ENCODE measurements at regions not wholly inside any gene's neighbourhood (a gene's known extent, or its start where the extent isn't known, plus 50 kb on each side); places are given as distances from the start of the nearest gene placed in this dataset.

GRCh38 chr11:22516111-22516510 is 109.5 kb downstream of the FANCF start:
- H3K79me2 ChIP-seq (ENCODE audit: control insufficient read depth in 1 of 2, insufficient read depth in 2 of 2, low read length in 2 of 2) = no peaks in the 10 kb centered on the region
- no peak overlapping the region for H2BK120ac ChIP-seq (replicated peaks; ENCODE audit: low read depth, low read length)
- POLR2A ChIA-PET (ENCODE audit: partially characterized antibody) = no interaction called here
- no peak overlapping the region for H3K56ac ChIP-seq (replicated peaks; ENCODE audit: insufficient read length, low read depth, low read length)
- no peak overlapping the region for H3K4ac ChIP-seq (replicated peaks; ENCODE audit: insufficient read length, low read depth, low read length)
- no peaks in the 10 kb centered on the region for H3K79me1 ChIP-seq (ENCODE audit: low read depth, low read length)
- TF ChIP-seq SIRT6 (IDR thresholded peaks at IDR 0.05; ENCODE audit: low read length) = no peak
- no peak for TF ChIP-seq POU5F1 (IDR thresholded peaks at IDR 0.05; ENCODE audit: low read depth, low read length)
- no peak for TF ChIP-seq BACH1 (IDR thresholded peaks at IDR 0.05; ENCODE audit: low read length)
- TF ChIP-seq BRCA1 (IDR thresholded peaks at IDR 0.05; ENCODE audit: low read depth, low read length) = no peak
- TF ChIP-seq SRF (IDR thresholded peaks at IDR 0.05; ENCODE audit: low read depth, low read length) = no peak
- TF ChIP-seq GTF2F1 (IDR thresholded peaks at IDR 0.05; ENCODE audit: borderline replicate concordance, low read depth, low read length) = no peak
- TF ChIP-seq HDAC2 (IDR thresholded peaks at IDR 0.05; ENCODE audit: borderline replicate concordance in 1 of 2, low read depth in 2 of 2, low read length in 2 of 2) = no peak
- TF ChIP-seq MAX (IDR thresholded peaks at IDR 0.05) = no peak
- no peak for TF ChIP-seq RXRA (IDR thresholded peaks at IDR 0.05; ENCODE audit: insufficient read depth, low read depth, low read length)
- no peak overlapping the region for H3K4me2 ChIP-seq (ENCODE audit: insufficient read depth in 1 of 2, low read depth in 2 of 2, low read length in 2 of 2)
- H4K91ac ChIP-seq (replicated peaks; ENCODE audit: insufficient read length, low read length) = no peak overlapping the region
- 89% methylated on average over 5 of the region's 5 CpGs; no CpG with 5 or more reads in 1 of the 2 experiments for WGBS, 2 experiments (ENCODE audit: extremely low coverage in 1 of 2, insufficient coverage in 1 of 2, insufficient read length in 1 of 2, insufficient replicate concordance in 2 of 2, low coverage in 1 of 2, low lambda C conversion rate in 2 of 2, missing lambda C conversion rate in 1 of 2)
- H3K36me3 ChIP-seq (ENCODE audit: control insufficient read depth in 2 of 4, insufficient read depth in 4 of 4, low read length in 3 of 4) = no peaks in the 10 kb centered on the region
- peaks cover 0 to 3% (median 0%) of the 10 kb centered on the region in 4 experiments; a peak in 1 of 7 replicates for H3K4me1 ChIP-seq (replicated peaks in 1 of 4; ENCODE audit: control insufficient read depth in 3 of 4, insufficient read depth in 4 of 4, low read length in 3 of 4)
- no peak overlapping the region for H3K9ac ChIP-seq (replicated peaks in 1 of 4; ENCODE audit: extremely low read depth in 1 of 4, low read depth in 3 of 4, low read length in 3 of 4)
- no peak overlapping the region for H3K27ac ChIP-seq (ENCODE audit: low read depth, low read length)
- no peak overlapping the region for H2AFZ ChIP-seq (ENCODE audit: low read length)
- H2BK15ac ChIP-seq (ENCODE audit: low read length) = no peak overlapping the region
- H3K18ac ChIP-seq (ENCODE audit: extremely low read depth, low read length) = no peak overlapping the region
- H3K4me3 ChIP-seq (ENCODE audit: extremely low read depth in 1 of 4, insufficient read depth in 2 of 4, low read depth in 3 of 4, low read length in 4 of 4) = no peak overlapping the region
- no peak overlapping the region for H2BK12ac ChIP-seq (ENCODE audit: low read depth, low read length)
- no peak overlapping the region for H3K23ac ChIP-seq (ENCODE audit: insufficient read length)
- no peak overlapping the region for H4K5ac ChIP-seq (ENCODE audit: insufficient read length, low read depth, low read length)
- H4K8ac ChIP-seq (ENCODE audit: extremely low read depth, insufficient read depth, low read length) = no peak overlapping the region
- H3K23me2 ChIP-seq (ENCODE audit: low read depth, low read length) = no peaks in the 10 kb centered on the region
- H2BK20ac ChIP-seq (ENCODE audit: low read length) = no peak overlapping the region
- CTCF ChIA-PET (ENCODE audit: partially characterized antibody) = no interaction called here
- H4K20me1 ChIP-seq (replicated peaks in 1 of 2; ENCODE audit: control insufficient read depth in 1 of 2, insufficient read depth in 2 of 2, low read length in 2 of 2) = no peaks in the 10 kb centered on the region
- no peak for FAIRE-seq
- H3K14ac ChIP-seq (ENCODE audit: insufficient read length) = no peak overlapping the region
- no peak for DNase-seq (ENCODE audit: low read depth in 1 of 2, low spot score in 2 of 2)
- no peaks in the 10 kb centered on the region for H3K9me3 ChIP-seq (ENCODE audit: insufficient read depth in 2 of 2, low read depth in 1 of 2, low read length in 1 of 2)
- H3K27me3 ChIP-seq (replicated peaks in 1 of 4; ENCODE audit: control insufficient read depth in 3 of 4, extremely low read depth in 1 of 4, insufficient read depth in 3 of 4, low read length in 3 of 4) = no peaks in the 10 kb centered on the region
- no peak overlapping the region for H2BK5ac ChIP-seq (ENCODE audit: low read depth, low read length)
- H2AK5ac ChIP-seq (ENCODE audit: low read depth, low read length) = no peak overlapping the region

All from H1 (cell line).